Fibroblast of lung (primary cell): ENCODE measurements at regions not wholly inside any gene's neighbourhood (a gene's known extent, or its start where the extent isn't known, plus 50 kb on each side); places are given as distances from the start of the nearest gene placed in this dataset.

Source experiments
- CTCF ChIP-seq, 2 donors: IDR thresholded peaks in 1 of 2; conservative IDR thresholded peaks in 1 of 2; 1 replicate in 1 of 2; 2 replicates in 1 of 2; pipeline ENCODE4 v1.5.1; 2011 to 2012; ENCODE audit warnings: low read length in 2 of 2, control low read depth in 1 of 2, inconsistent platforms in 1 of 2, low read depth in 1 of 2, mild to moderate bottlenecking in 1 of 2
- EZH2 ChIP-seq: IDR thresholded peaks from 2 replicates; pipeline ENCODE4 v1.5.1; 2012; ENCODE audit warnings: low read length, control low read depth, mild to moderate bottlenecking; ENCODE audit errors: missing control alignments

DNA sequence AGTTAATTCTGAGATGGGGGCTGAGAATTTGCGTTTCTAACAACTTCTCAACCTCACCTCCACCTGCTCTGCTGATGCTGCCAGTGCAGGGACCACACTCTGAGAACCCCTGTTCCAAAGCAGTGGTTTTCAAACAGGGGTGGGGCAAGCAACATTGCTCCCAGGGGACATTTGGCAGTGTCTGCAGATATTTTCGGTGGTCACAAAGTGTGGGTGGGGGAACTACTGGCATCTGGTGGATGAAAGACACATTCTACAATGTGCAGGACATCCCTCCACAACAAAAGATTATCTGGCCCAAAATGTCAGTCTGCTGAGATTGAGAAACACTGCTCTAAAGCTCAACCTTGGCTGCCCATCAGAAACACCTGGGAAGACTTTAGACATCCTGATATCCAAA is 188.7 kb upstream of the SATB2 start:
- TF ChIP-seq EZH2, result no peak
- no peak for TF ChIP-seq CTCF (conservative IDR thresholded peaks at IDR 0.05 in 1 of 2, IDR thresholded peaks at IDR 0.05 in 1 of 2; ENCODE audit: low read depth in 1 of 2, low read length in 2 of 2)
